ENCODE measurements at regions not wholly inside any gene's neighbourhood (a gene's known extent, or its start where the extent isn't known, plus 50 kb on each side); places are given as distances from the start of the nearest gene placed in this dataset.
"Not testable (repeated sequence)": the region's sequence is repeated elsewhere in the genome, so short reads cannot be mapped to it uniquely, and the experiment has no call there.

GRCh38 chr20:53810661-53811355 lies 217.2 kb upstream of the ZNF217 start:
- no peaks in the 10 kb centered on the region for H3K4me1 ChIP-seq
- H3K4me3 ChIP-seq = no peak overlapping the region
- no peaks in the 10 kb centered on the region for H3K9me3 ChIP-seq
- no peak for DNase-seq (ENCODE audit: extremely low spot score)
- 76% methylated on average over 6 of the region's 6 CpGs for WGBS
- H3K36me3 ChIP-seq = no peaks in the 10 kb centered on the region
- intact Hi-C loops (cut with DNase I) = no loop called here
- H3K27ac ChIP-seq (replicated peaks in 1 of 4) = no peak overlapping the region
- TF ChIP-seq CTCF (IDR thresholded peaks at IDR 0.05) (no peak), EP300 (IDR thresholded peaks at IDR 0.05) (no peak), POLR2A (IDR thresholded peaks at IDR 0.05; ENCODE audit: low read depth) (no peak)
- no peaks in the 10 kb centered on the region for H3K27me3 ChIP-seq

- intact Hi-C loops (cut with DNase I) = no loop called here
- H3K9me3 ChIP-seq = no peaks in the 10 kb centered on the region
- whole genome bisulfite sequencing = 89% methylated on average over 2 of the region's 2 CpGs
- H3K27me3 ChIP-seq = no peaks in the 10 kb centered on the region
- H3K4me1 ChIP-seq = no peaks in the 10 kb centered on the region
- no peak for TF ChIP-seq POLR2AphosphoS5 (IDR thresholded peaks at IDR 0.05)
- TF ChIP-seq EP300 (IDR thresholded peaks at IDR 0.05) = no peak
- H3K4me3 ChIP-seq = no peak overlapping the region
- DNase-seq (ENCODE audit: extremely low spot score) = no peak
- no peaks in the 10 kb centered on the region for H3K36me3 ChIP-seq
- no peak overlapping the region for H3K27ac ChIP-seq (replicated peaks in 1 of 4)
Observed at GRCh38 chr20:53809728-53810365, 216.2 kb upstream of the ZNF217 start.

- H3K4me1 ChIP-seq = no peaks in the 10 kb centered on the region
- 92% methylated on average over 2 of the region's 2 CpGs for WGBS
- H3K4me3 ChIP-seq = no peak overlapping the region
- DNase-seq (ENCODE audit: extremely low spot score) = no peak
- H3K36me3 ChIP-seq = no peaks in the 10 kb centered on the region
- no peaks in the 10 kb centered on the region for H3K9me3 ChIP-seq
- no peak overlapping the region for H3K27ac ChIP-seq (replicated peaks in 1 of 4)
- TF ChIP-seq CTCF (IDR thresholded peaks at IDR 0.05) (no peak), POLR2A (IDR thresholded peaks at IDR 0.05; ENCODE audit: low read depth) (no peak), EP300 (IDR thresholded peaks at IDR 0.05) (no peak), POLR2AphosphoS5 (IDR thresholded peaks at IDR 0.05) (no peak)
- no peaks in the 10 kb centered on the region for H3K27me3 ChIP-seq
- intact Hi-C loops (cut with DNase I) = no loop called here
Observed at GRCh38 chr20:53809217-53809616, 215.6 kb upstream of the ZNF217 start.

GRCh38 chr20:53808733-53809132 lies 215.1 kb upstream of the ZNF217 start:
- Histone ChIP-seq H3K27me3 (no peaks in the 10 kb centered on the region), H3K36me3 (no peaks in the 10 kb centered on the region), H3K9me3 (no peaks in the 10 kb centered on the region), H3K27ac (replicated peaks in 1 of 4) (no peak overlapping the region), H3K4me1 (no peaks in the 10 kb centered on the region), H3K4me3 (no peak overlapping the region)
- intact Hi-C loops (cut with DNase I) = no loop called here
- no peak for DNase-seq (ENCODE audit: extremely low spot score)
- 86% methylated on average over 3 of the region's 3 CpGs for WGBS
- TF ChIP-seq EP300 (IDR thresholded peaks at IDR 0.05) (no peak), POLR2A (IDR thresholded peaks at IDR 0.05; ENCODE audit: low read depth) (no peak), CTCF (IDR thresholded peaks at IDR 0.05) (no peak), POLR2AphosphoS5 (IDR thresholded peaks at IDR 0.05) (no peak)

- intact Hi-C loops (cut with DNase I); DNase-seq (ENCODE audit: extremely low spot score); H3K27ac ChIP-seq (replicated peaks in 1 of 4); H3K4me1 ChIP-seq; H3K9me3 ChIP-seq; H3K4me3 ChIP-seq; H3K36me3 ChIP-seq; H3K27me3 ChIP-seq: not testable (repeated sequence)
- 86% methylated on average over 10 of the region's 10 CpGs for WGBS
Observed at GRCh38 chr20:53808302-53808701, 214.7 kb upstream of the ZNF217 start.
